IPS-15b (cell line): ENCODE measurements at regions not wholly inside any gene's neighbourhood (a gene's known extent, or its start where the extent isn't known, plus 50 kb on each side); places are given as distances from the start of the nearest gene placed in this dataset.

Experiments
- H3K27me3 ChIP-seq: one replicate; pipeline ENCODE4 v1.6.1; 2013; ENCODE audit warnings: low read length; ENCODE audit not compliant: control insufficient read depth, insufficient read depth
- H3K36me3 ChIP-seq: one replicate; pipeline ENCODE4 v1.6.1; 2013; ENCODE audit warnings: low read length; ENCODE audit not compliant: control insufficient read depth, insufficient read depth
- H3K4me1 ChIP-seq: one replicate; pipeline ENCODE4 v1.6.1; 2013; ENCODE audit warnings: mild to moderate bottlenecking, low read length; ENCODE audit not compliant: control insufficient read depth, insufficient read depth
- H3K4me3 ChIP-seq: one replicate; pipeline ENCODE4 v1.5.1; 2013; ENCODE audit warnings: low read depth, low read length
- H3K9ac ChIP-seq: one replicate; pipeline ENCODE4 v1.6.1; 2013; ENCODE audit warnings: low read depth, mild to moderate bottlenecking, low read length
- H3K9me3 ChIP-seq: one replicate; pipeline ENCODE4 v1.6.1; 2013; ENCODE audit warnings: mild to moderate bottlenecking, low read length; ENCODE audit not compliant: control insufficient read depth, insufficient read depth

GRCh38 chr10:62741996-62742395, 62.5 kb upstream of the ADO start:
- H3K4me1 ChIP-seq, result no peaks in the 10 kb centered on the region
- no peaks in the 10 kb centered on the region for H3K9me3 ChIP-seq
- no peak overlapping the region for H3K9ac ChIP-seq
- H3K36me3 ChIP-seq, result no peaks in the 10 kb centered on the region
- H3K4me3 ChIP-seq, result no peak overlapping the region
- H3K27me3 ChIP-seq, result no peaks in the 10 kb centered on the region

- Histone ChIP-seq H3K4me1 (no peaks in the 10 kb centered on the region), H3K27me3 (no peaks in the 10 kb centered on the region), H3K9ac (no peak overlapping the region), H3K9me3 (no peaks in the 10 kb centered on the region), H3K4me3 (no peak overlapping the region), H3K36me3 (no peaks in the 10 kb centered on the region)
Measured at GRCh38 chr10:62742536-62743061, 61.9 kb upstream of the ADO start.

GRCh38 chr10:62744136-62744535, 60.4 kb upstream of the ADO start:
- no peaks in the 10 kb centered on the region for H3K36me3 ChIP-seq

GRCh38 chr10:62745581-62745980, 58.9 kb upstream of the ADO start:
- Histone ChIP-seq H3K9me3 (no peaks in the 10 kb centered on the region), H3K4me1 (no peaks in the 10 kb centered on the region), H3K36me3 (no peaks in the 10 kb centered on the region), H3K27me3 (no peaks in the 10 kb centered on the region), H3K4me3 (no peak overlapping the region), H3K9ac (no peak overlapping the region)

More at GRCh38 chr10:62744136-62744535, 60.4 kb upstream of the ADO start:
- Histone ChIP-seq H3K4me1 (no peaks in the 10 kb centered on the region), H3K4me3 (no peak overlapping the region), H3K9ac (no peak overlapping the region), H3K9me3 (no peaks in the 10 kb centered on the region), H3K27me3 (no peaks in the 10 kb centered on the region)

- Histone ChIP-seq H3K4me1 (no peaks in the 10 kb centered on the region), H3K9ac (no peak overlapping the region), H3K4me3 (no peak overlapping the region), H3K9me3 (no peaks in the 10 kb centered on the region), H3K27me3 (no peaks in the 10 kb centered on the region), H3K36me3 (no peaks in the 10 kb centered on the region)
Measured at GRCh38 chr10:62746951-62747729, 57.4 kb upstream of the ADO start.

GRCh38 chr10:62748386-62748785, 56.1 kb upstream of the ADO start:
- no peaks in the 10 kb centered on the region for H3K36me3 ChIP-seq
- H3K9ac ChIP-seq, result no peak overlapping the region
- no peak overlapping the region for H3K4me3 ChIP-seq
- no peaks in the 10 kb centered on the region for H3K4me1 ChIP-seq
- no peaks in the 10 kb centered on the region for H3K9me3 ChIP-seq
- no peaks in the 10 kb centered on the region for H3K27me3 ChIP-seq

- Histone ChIP-seq H3K27me3 (no peaks in the 10 kb centered on the region), H3K9me3 (no peaks in the 10 kb centered on the region), H3K9ac (no peak overlapping the region)
Measured at GRCh38 chr10:62749093-62749683, 55.3 kb upstream of the ADO start.

More at GRCh38 chr10:62749093-62749683, 55.3 kb upstream of the ADO start:
- no peaks in the 10 kb centered on the region for H3K36me3 ChIP-seq
- no peaks in the 10 kb centered on the region for H3K4me1 ChIP-seq
- H3K4me3 ChIP-seq, result no peak overlapping the region
